H1 (cell line): ENCODE measurements at regions not wholly inside any gene's neighbourhood (a gene's known extent, or its start where the extent isn't known, plus 50 kb on each side); places are given as distances from the start of the nearest gene placed in this dataset.

ENCODE experiments used
- CTCF ChIA-PET: fragments of 300-600 bp; sonication (Branson Sonifier 250); formaldehyde crosslinking; loops from one replicate; lab custom pipeline; 2021; ENCODE audit not compliant: partially characterized antibody; lab: Charles Lee
- POLR2A ChIA-PET: fragments of 300-600 bp; sonication (Branson Sonifier 250); formaldehyde crosslinking; loops from one replicate; lab custom pipeline; 2021; ENCODE audit warnings: inconsistent platforms; ENCODE audit not compliant: partially characterized antibody; lab: Charles Lee
- DNase-seq, 2 experiments: peaks; one replicate each; pipeline versions ENCODE4 v3.0.0 to v3.0.0-alpha.2; 2010 to 2022; ENCODE audit warnings: low spot score in 2 of 2, low read depth in 1 of 2, mixed read lengths in 1 of 2
- FAIRE-seq: peaks from 2 replicates; lab custom pipeline; 2011; peaks lifted over from hg19 to GRCh38; lab: Jason Lieb, UNC
- H2AFZ ChIP-seq: 2 replicates; pipeline ENCODE4 v1.8.1; 2012; ENCODE audit warnings: low read length, inconsistent platforms
- H2AK5ac ChIP-seq: 2 replicates; pipeline ENCODE4 v1.6.1; 2013; ENCODE audit warnings: low read depth, low read length
- H2BK120ac ChIP-seq: replicated peaks from 2 replicates; pipeline ENCODE3; 2013; ENCODE audit warnings: low read depth, low read length, inconsistent platforms
- H2BK12ac ChIP-seq: 2 replicates; pipeline ENCODE4 v1.6.1; 2013; ENCODE audit warnings: low read depth, low read length
- H2BK15ac ChIP-seq: 2 replicates; pipeline ENCODE4 v1.6.1; 2013; ENCODE audit warnings: low read length
- H2BK20ac ChIP-seq: 2 replicates; pipeline ENCODE4 v1.6.1; 2013; ENCODE audit warnings: low read length
- H2BK5ac ChIP-seq: 2 replicates; pipeline ENCODE4 v1.6.1; 2013; ENCODE audit warnings: low read depth, low read length
- H3K14ac ChIP-seq: 2 replicates; pipeline ENCODE4 v1.6.1; 2013; ENCODE audit warnings: inconsistent platforms; ENCODE audit not compliant: insufficient read length
- H3K18ac ChIP-seq: 2 replicates; pipeline ENCODE4 v1.6.1; 2013; ENCODE audit warnings: low read length; ENCODE audit errors: extremely low read depth
- H3K23ac ChIP-seq: 2 replicates; pipeline ENCODE4 v1.6.1; 2013; ENCODE audit warnings: inconsistent platforms; ENCODE audit not compliant: insufficient read length
- H3K23me2 ChIP-seq: 2 replicates; pipeline ENCODE4 v1.6.1; 2013; ENCODE audit warnings: low read depth, low read length
- H3K27ac ChIP-seq: 2 replicates; pipeline ENCODE4 v1.6.1; 2011; ENCODE audit warnings: low read depth, low read length, inconsistent platforms
- H3K27me3 ChIP-seq, 4 experiments: replicated peaks in 1 of 4; 1 replicate in 1 of 4; 2 replicates in 3 of 4; pipeline versions ENCODE4 v1.6.1 to v1.8.1; 2011 to 2013; ENCODE audit warnings: low read length in 3 of 4, mild to moderate bottlenecking in 3 of 4, inconsistent platforms in 2 of 4, mixed read lengths in 2 of 4, moderate library complexity in 1 of 4; ENCODE audit not compliant: control insufficient read depth in 3 of 4, insufficient read depth in 3 of 4; ENCODE audit errors: extremely low read depth in 1 of 4
- H3K36me3 ChIP-seq, 4 experiments: 2 replicates each; pipeline versions ENCODE4 v1.6.1 to v1.8.1; 2011 to 2013; ENCODE audit warnings: mild to moderate bottlenecking in 4 of 4, low read length in 3 of 4, moderate library complexity in 2 of 4, control low read depth in 1 of 4, inconsistent platforms in 1 of 4; ENCODE audit not compliant: insufficient read depth in 4 of 4, control insufficient read depth in 2 of 4
- H3K4ac ChIP-seq: replicated peaks from 2 replicates; pipeline ENCODE3; 2013; ENCODE audit warnings: low read length, low read depth, mixed read lengths, inconsistent platforms; ENCODE audit not compliant: insufficient read length
- H3K4me1 ChIP-seq, 4 experiments: replicated peaks in 1 of 4; 1 replicate in 1 of 4; 2 replicates in 3 of 4; pipeline versions ENCODE4 v1.6.1 to v1.8.1; 2011 to 2013; ENCODE audit warnings: low read length in 3 of 4, inconsistent platforms in 2 of 4, mixed read lengths in 1 of 4; ENCODE audit not compliant: insufficient read depth in 4 of 4, control insufficient read depth in 3 of 4
- H3K4me2 ChIP-seq, 2 experiments: 2 replicates each; pipeline versions ENCODE4 v1.6.1 to v1.8.1; 2011 to 2013; ENCODE audit warnings: low read depth in 2 of 2, low read length in 2 of 2, control low read depth in 1 of 2, inconsistent platforms in 1 of 2, mild to moderate bottlenecking in 1 of 2; ENCODE audit not compliant: insufficient read depth in 1 of 2
- H3K4me3 ChIP-seq, 4 experiments: fragments of 200-600, 300-600 bp in 1 of 4; sonication (generic), shearing (Covaris generic), sonication (Bioruptor Twin) in 1 of 4; 2 replicates each; pipeline versions ENCODE4 v1.5.1 to v1.8.1; 2011 to 2016; ENCODE audit warnings: low read length in 4 of 4, low read depth in 3 of 4, control low read depth in 2 of 4, inconsistent platforms in 2 of 4, mild to moderate bottlenecking in 2 of 4, mixed read lengths in 1 of 4, moderate library complexity in 1 of 4; ENCODE audit not compliant: insufficient read depth in 2 of 4; ENCODE audit errors: extremely low read depth in 1 of 4
- H3K56ac ChIP-seq: replicated peaks from 2 replicates; pipeline ENCODE3; 2013; ENCODE audit warnings: low read depth, mild to moderate bottlenecking, mixed read lengths, low read length, inconsistent platforms; ENCODE audit not compliant: insufficient read length
- H3K79me1 ChIP-seq: 2 replicates; pipeline ENCODE4 v1.6.1; 2013; ENCODE audit warnings: low read depth, low read length, control low read depth
- H3K79me2 ChIP-seq, 2 experiments: 2 replicates each; pipeline versions ENCODE4 v1.6.1 to v1.8.1; 2012 to 2013; ENCODE audit warnings: low read length in 2 of 2, mild to moderate bottlenecking in 2 of 2, inconsistent platforms in 1 of 2; ENCODE audit not compliant: insufficient read depth in 2 of 2, control insufficient read depth in 1 of 2
- H3K9ac ChIP-seq, 4 experiments: replicated peaks in 1 of 4; 1 replicate in 1 of 4; 2 replicates in 3 of 4; pipeline versions ENCODE4 v1.6.1 to v1.8.1; 2011 to 2013; ENCODE audit warnings: low read depth in 3 of 4, low read length in 3 of 4, control low read depth in 2 of 4, mild to moderate bottlenecking in 2 of 4, moderate library complexity in 2 of 4, inconsistent platforms in 1 of 4; ENCODE audit errors: extremely low read depth in 1 of 4
- H3K9me3 ChIP-seq, 2 experiments: 2 replicates each; pipeline versions ENCODE4 v1.6.1 to v1.8.1; 2012 to 2013; ENCODE audit warnings: mild to moderate bottlenecking in 2 of 2, moderate library complexity in 2 of 2, control low read depth in 1 of 2, inconsistent platforms in 1 of 2, low read depth in 1 of 2, low read length in 1 of 2, mixed read lengths in 1 of 2; ENCODE audit not compliant: insufficient read depth in 2 of 2
- H4K20me1 ChIP-seq, 2 experiments: replicated peaks in 1 of 2; 2 replicates each; pipeline versions ENCODE3 to v1.8.1; 2011 to 2013; ENCODE audit warnings: inconsistent platforms in 2 of 2, low read length in 2 of 2, mild to moderate bottlenecking in 1 of 2; ENCODE audit not compliant: insufficient read depth in 2 of 2, control insufficient read depth in 1 of 2
- H4K5ac ChIP-seq: 2 replicates; pipeline ENCODE4 v1.6.1; 2013; ENCODE audit warnings: low read length, low read depth, mixed read lengths, inconsistent platforms; ENCODE audit not compliant: insufficient read length
- H4K8ac ChIP-seq: 2 replicates; pipeline ENCODE4 v1.8.0; 2013; ENCODE audit warnings: mild to moderate bottlenecking, moderate library complexity, low read length, inconsistent platforms; ENCODE audit not compliant: insufficient read depth; ENCODE audit errors: extremely low read depth
- H4K91ac ChIP-seq: replicated peaks from 2 replicates; pipeline ENCODE3; 2013; ENCODE audit warnings: low read length, mixed read lengths, inconsistent platforms; ENCODE audit not compliant: insufficient read length
- EP300 ChIP-seq, 2 experiments: IDR thresholded peaks; 1 replicate in 1 of 2; 2 replicates in 1 of 2; pipeline ENCODE4 v1.6.1; 2011 to 2012; ENCODE audit warnings: low read depth in 2 of 2, low read length in 2 of 2, mild to moderate bottlenecking in 2 of 2, borderline replicate concordance in 1 of 2, inconsistent platforms in 1 of 2, moderate library complexity in 1 of 2
- FOSL1 ChIP-seq: IDR thresholded peaks from 2 replicates; pipeline ENCODE4 v1.6.1; 2011; ENCODE audit warnings: mild to moderate bottlenecking, low read depth, low read length, moderate library complexity; ENCODE audit not compliant: insufficient read depth
- JUN ChIP-seq: IDR thresholded peaks from 2 replicates; pipeline ENCODE4 v1.6.1; 2011; ENCODE audit warnings: low read depth, mild to moderate bottlenecking, improper control_type of control experiment, low read length
- JUND ChIP-seq: IDR thresholded peaks from 2 replicates; pipeline ENCODE4 v1.6.1; 2011; ENCODE audit warnings: mild to moderate bottlenecking, improper control_type of control experiment, low read length
- KDM1A ChIP-seq: fragments of 200-600, 300-600 bp; sonication (generic); IDR thresholded peaks from 2 replicates; pipeline ENCODE4 v1.7.1; 2016; ENCODE audit warnings: mild to moderate bottlenecking, low read length, borderline replicate concordance
- KDM4A ChIP-seq: IDR thresholded peaks from one replicate; pipeline ENCODE4 v1.7.1; 2012; ENCODE audit warnings: low read depth, mild to moderate bottlenecking, moderate library complexity, low read length, inconsistent platforms; ENCODE audit not compliant: severe bottlenecking
- MAX ChIP-seq: IDR thresholded peaks from 2 replicates; pipeline ENCODE4 v1.6.1; 2012; ENCODE audit warnings: inconsistent platforms
- NANOG ChIP-seq: IDR thresholded peaks from 2 replicates; pipeline ENCODE4 v1.6.1; 2011; ENCODE audit warnings: low read length, low read depth, mild to moderate bottlenecking, inconsistent platforms; ENCODE audit not compliant: insufficient read depth, poor library complexity, severe bottlenecking
- POU5F1 ChIP-seq: IDR thresholded peaks from 2 replicates; pipeline ENCODE4 v1.6.1; 2011; ENCODE audit warnings: low read depth, mild to moderate bottlenecking, low read length, moderate library complexity
- SIN3A ChIP-seq, 2 experiments: IDR thresholded peaks in 1 of 2; conservative IDR thresholded peaks in 1 of 2; 2 replicates each; pipeline ENCODE4 v1.6.1; 2011 to 2012; ENCODE audit warnings: low read length in 2 of 2, improper control_type of control experiment in 1 of 2, low read depth in 1 of 2, mild to moderate bottlenecking in 1 of 2
- TAF1 ChIP-seq: IDR thresholded peaks from 2 replicates; pipeline ENCODE4 v1.6.1; 2011; ENCODE audit warnings: mild to moderate bottlenecking, low read depth, low read length
- WGBS, 2 experiments: shearing (Covaris generic) in 1 of 2; methylation state at CpG; one replicate each; pipeline versions ENCODE4 v1.1.6 to v1.1.7; 2013 to 2015; ENCODE audit warnings: low lambda C conversion rate in 2 of 2, mixed read lengths in 2 of 2, inconsistent platforms in 1 of 2, low coverage in 1 of 2, missing lambda C conversion rate in 1 of 2; ENCODE audit not compliant: insufficient replicate concordance in 2 of 2, insufficient coverage in 1 of 2, insufficient read length in 1 of 2; ENCODE audit errors: extremely low coverage in 1 of 2, missing lambda C conversion rate in 1 of 2; 5-methylcytosine and 5-hydroxymethylcytosine counted together

GRCh38 chr20:24838546-24839535 is 110.2 kb upstream of the CST7 start:
- Histone ChIP-seq H3K23me2 (peaks cover 2% of the 10 kb centered on the region; the same call in 1 of the 2 replicates), H4K8ac (no peak overlapping the region), H2AK5ac (no peak overlapping the region), H3K14ac (no peak overlapping the region), H2BK5ac (no peak overlapping the region), H3K79me1 (no peaks in the 10 kb centered on the region), H3K27ac (no peak overlapping the region), H3K9ac (no peak overlapping the region), H3K4ac (no peak overlapping the region), H2BK120ac (no peak overlapping the region), H2BK20ac (no peak overlapping the region), H4K91ac (no peak overlapping the region), H2BK12ac (no peak overlapping the region), H3K9me3 (no peaks in the 10 kb centered on the region), H3K4me3 (no peak overlapping the region), H3K56ac (no peak overlapping the region), H3K23ac (no peak overlapping the region), H2BK15ac (no peak overlapping the region), H3K36me3 (no peaks in the 10 kb centered on the region), H2AFZ (no peak overlapping the region), H3K4me1 (no peaks in the 10 kb centered on the region), H4K20me1 (no peaks in the 10 kb centered on the region), H3K4me2 (no peak overlapping the region), H4K5ac (no peak overlapping the region), H3K27me3 (no peaks in the 10 kb centered on the region), H3K18ac (no peak overlapping the region), H3K79me2 (no peaks in the 10 kb centered on the region)
- ChIA-PET POLR2A (no interaction called here), CTCF (interaction anchor here (0.6 kb wide), 1 partner anchor 933 kb away, joined by 3 read pairs; no protein-coding TSS in a partner anchor)
- FAIRE-seq: no peak
- DNase-seq: no peak
- WGBS, 2 experiments: 95% methylated on average over 8 of the region's 8 CpGs; no CpG with 5 or more reads in 1 of the 2 experiments
- TF ChIP-seq NANOG (no peak), JUND (no peak), JUN (no peak), TAF1 (no peak), FOSL1 (no peak), KDM1A (no peak), POU5F1 (no peak), KDM4A (no peak), EP300 (IDR thresholded peaks at IDR 0.05; ENCODE audit: borderline replicate concordance in 1 of 2, low read depth in 2 of 2, low read length in 2 of 2) (no peak), MAX (no peak), SIN3A (conservative IDR thresholded peaks at IDR 0.05 in 1 of 2, IDR thresholded peaks at IDR 0.05 in 1 of 2; ENCODE audit: low read depth in 1 of 2, low read length in 2 of 2) (no peak)
